Suprapubic skin (tissue), 4 donors: ENCODE measurements at regions not wholly inside any gene's neighbourhood (a gene's known extent, or its start where the extent isn't known, plus 50 kb on each side); places are given as distances from the start of the nearest gene placed in this dataset.

Source experiments
- CTCF ChIP-seq, 2 donors: fragments of 200-600 bp in 1 of 2; fragments of 450-650 bp in 1 of 2; sonication (generic) in 1 of 2; IDR thresholded peaks; one replicate each; pipeline ENCODE4 v1.5.1; 2016 to 2019; ENCODE audit warnings: antibody characterized with exemption in 2 of 2, mild to moderate bottlenecking in 1 of 2, moderate library complexity in 1 of 2
- EP300 ChIP-seq: sonication (generic); formaldehyde crosslinking; IDR thresholded peaks from one replicate; pipeline ENCODE4 v1.6.1; 2017; ENCODE audit warnings: antibody characterized with exemption
- POLR2A ChIP-seq, 2 donors: fragments of 450-650 bp; IDR thresholded peaks; one replicate each; pipeline ENCODE4 v1.6.1; 2017; ENCODE audit warnings: antibody characterized with exemption in 2 of 2, mild to moderate bottlenecking in 2 of 2, moderate library complexity in 2 of 2
- POLR2AphosphoS5 ChIP-seq, 3 donors: sonication (generic); formaldehyde crosslinking; IDR thresholded peaks; one replicate each; pipeline ENCODE4 v1.6.1; 2017; ENCODE audit warnings: antibody characterized with exemption in 3 of 3

GRCh38 chr2:23330214-23330613 is 54.8 kb upstream of the KLHL29 start:
- TF ChIP-seq CTCF (IDR thresholded peaks at IDR 0.05) (no peak), POLR2AphosphoS5 (IDR thresholded peaks at IDR 0.05) (no peak), POLR2A (IDR thresholded peaks at IDR 0.05) (no peak), EP300 (no peak)
